ENCODE measurements at regions not wholly inside any gene's neighbourhood (a gene's known extent, or its start where the extent isn't known, plus 50 kb on each side); places are given as distances from the start of the nearest gene placed in this dataset.
A peak's percentile ranks its signal among the peaks of the same experiment; 100 is the strongest.

DNA sequence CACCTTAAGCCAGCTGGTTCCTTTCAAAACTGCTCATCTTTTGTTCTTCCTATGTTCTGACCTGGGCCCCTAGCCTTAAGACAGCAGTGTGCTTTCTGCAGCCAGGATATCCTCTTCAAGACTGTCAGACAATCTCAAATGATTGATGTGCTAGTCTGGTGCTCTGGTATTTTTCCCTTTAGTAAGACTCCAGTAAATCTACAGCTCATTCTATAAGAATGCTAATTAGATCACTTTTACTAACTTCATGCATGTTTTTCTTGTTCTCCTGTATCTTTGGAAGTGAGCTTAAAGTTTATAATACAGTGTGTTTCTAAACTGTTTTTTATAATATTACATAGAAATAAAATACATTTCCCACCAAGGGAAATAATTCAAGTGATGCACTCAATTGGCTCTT, 220.9 kb upstream of the NANOGP8 start:
- no peak for DNase-seq (ENCODE audit: low spot score in 2 of 2)
- Histone ChIP-seq H3K4me3 (no peak overlapping the region), H3K4me1 (peaks cover 0 to 42% (median 7%) of the 10 kb centered on the region in 4 donors), H3K27ac (peak overlapping the region in 1 of 4 donors; percentile 38), H3K9me3 (no peaks in the 10 kb centered on the region), H3K27me3 (no peaks in the 10 kb centered on the region), H3K36me3 (no peaks in the 10 kb centered on the region)
- no peak for TF ChIP-seq POLR2A (IDR thresholded peaks at IDR 0.05)
- TF ChIP-seq EP300 (IDR thresholded peaks at IDR 0.05): no peak
- TF ChIP-seq, protein P1, sequence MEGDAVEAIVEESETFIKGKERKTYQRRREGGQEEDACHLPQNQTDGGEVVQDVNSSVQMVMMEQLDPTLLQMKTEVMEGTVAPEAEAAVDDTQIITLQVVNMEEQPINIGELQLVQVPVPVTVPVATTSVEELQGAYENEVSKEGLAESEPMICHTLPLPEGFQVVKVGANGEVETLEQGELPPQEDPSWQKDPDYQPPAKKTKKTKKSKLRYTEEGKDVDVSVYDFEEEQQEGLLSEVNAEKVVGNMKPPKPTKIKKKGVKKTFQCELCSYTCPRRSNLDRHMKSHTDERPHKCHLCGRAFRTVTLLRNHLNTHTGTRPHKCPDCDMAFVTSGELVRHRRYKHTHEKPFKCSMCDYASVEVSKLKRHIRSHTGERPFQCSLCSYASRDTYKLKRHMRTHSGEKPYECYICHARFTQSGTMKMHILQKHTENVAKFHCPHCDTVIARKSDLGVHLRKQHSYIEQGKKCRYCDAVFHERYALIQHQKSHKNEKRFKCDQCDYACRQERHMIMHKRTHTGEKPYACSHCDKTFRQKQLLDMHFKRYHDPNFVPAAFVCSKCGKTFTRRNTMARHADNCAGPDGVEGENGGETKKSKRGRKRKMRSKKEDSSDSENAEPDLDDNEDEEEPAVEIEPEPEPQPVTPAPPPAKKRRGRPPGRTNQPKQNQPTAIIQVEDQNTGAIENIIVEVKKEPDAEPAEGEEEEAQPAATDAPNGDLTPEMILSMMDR (IDR thresholded peaks at IDR 0.05): no peak

DNA sequence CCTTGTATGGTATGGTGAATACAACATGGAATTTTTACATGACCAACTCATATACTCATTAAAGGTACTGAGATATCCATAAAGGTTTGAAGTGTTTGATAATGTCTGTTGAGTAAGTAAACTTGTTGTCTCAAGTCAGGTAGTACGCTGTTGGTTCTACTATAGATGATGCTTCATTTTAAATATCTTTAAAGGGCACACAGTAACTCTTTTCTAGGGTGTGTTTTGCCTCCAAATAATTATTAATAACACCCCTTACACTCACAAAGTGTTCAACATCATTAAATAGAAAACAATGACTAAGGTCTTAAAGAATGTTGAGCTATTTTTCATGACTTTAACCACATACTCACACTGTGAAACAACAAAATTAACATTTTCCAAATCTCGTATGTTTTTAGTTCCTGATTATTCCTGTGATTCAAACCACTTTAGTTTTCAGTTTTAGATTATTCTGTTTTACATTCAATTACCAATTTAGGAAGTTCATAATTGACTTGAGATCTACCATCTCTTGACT, 220.0 kb upstream of the NANOGP8 start:
- Histone ChIP-seq H3K27me3 (no peaks in the 10 kb centered on the region), H3K27ac (no peak overlapping the region), H3K4me3 (no peak overlapping the region), H3K36me3 (no peaks in the 10 kb centered on the region), H3K9me3 (no peaks in the 10 kb centered on the region), H3K4me1 (peaks cover 0 to 42% (median 6%) of the 10 kb centered on the region in 4 donors)
- no peak for DNase-seq (ENCODE audit: low spot score in 2 of 2)
- 64 to 72% methylated on average over 2 of the region's 2 CpGs for WGBS, 2 donors
- TF ChIP-seq EP300 (IDR thresholded peaks at IDR 0.05): no peak
- TF ChIP-seq, protein P1 (IDR thresholded peaks at IDR 0.05): no peak

DNA sequence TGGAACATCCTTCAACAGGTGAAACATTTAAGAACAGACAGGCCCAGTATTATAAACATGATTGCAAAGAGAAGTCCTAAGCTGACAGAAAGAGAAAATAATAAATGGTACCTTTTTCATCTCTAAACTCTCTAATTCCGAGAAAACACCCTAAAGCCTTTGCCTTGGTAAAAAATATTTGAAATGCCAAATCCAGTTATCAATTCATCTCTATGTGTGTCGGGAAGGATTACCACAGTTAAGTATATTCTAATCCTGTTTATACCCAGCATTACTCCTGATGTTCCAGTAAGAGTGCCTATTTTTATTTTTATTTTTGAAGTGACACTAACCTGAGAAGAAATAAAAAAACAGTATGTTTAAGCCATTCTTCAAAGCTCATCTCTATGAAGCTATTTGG, 219.3 kb upstream of the NANOGP8 start:
- H3K27me3 ChIP-seq: no peaks in the 10 kb centered on the region
- no peaks in the 10 kb centered on the region for H3K36me3 ChIP-seq
- no peak for DNase-seq (ENCODE audit: low spot score in 2 of 2)
- TF ChIP-seq EP300 (IDR thresholded peaks at IDR 0.05): no peak
- no peak for TF ChIP-seq POLR2A (IDR thresholded peaks at IDR 0.05)
- TF ChIP-seq, protein P1 (IDR thresholded peaks at IDR 0.05): no peak
- WGBS, 2 donors: 91 to 94% methylated on average over 2 of the region's 2 CpGs
- no peak overlapping the region for H3K27ac ChIP-seq
- H3K4me3 ChIP-seq: no peak overlapping the region
- peaks cover 0 to 35% (median 4%) of the 10 kb centered on the region in 4 donors for H3K4me1 ChIP-seq
- H3K9me3 ChIP-seq: no peaks in the 10 kb centered on the region

DNA sequence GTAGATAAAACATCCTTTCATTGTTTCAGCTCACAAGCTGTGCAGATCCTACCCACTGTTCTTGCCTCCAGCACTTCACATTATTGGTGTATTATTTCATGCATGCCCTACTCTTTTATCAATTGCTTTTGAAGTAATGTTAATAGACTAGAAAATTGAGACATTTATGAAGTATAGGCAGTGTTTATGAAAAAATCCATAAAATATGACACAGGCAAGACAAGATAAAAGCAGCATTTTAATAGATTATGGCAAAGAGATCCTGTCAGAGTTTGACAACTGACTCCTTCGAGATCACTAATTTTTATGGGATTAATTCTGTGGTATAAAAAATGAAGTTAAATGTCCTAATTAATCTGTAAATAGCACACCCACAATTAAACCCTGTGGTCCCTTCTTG, 217.2 kb upstream of the NANOGP8 start:
- Histone ChIP-seq H3K27ac (no peak overlapping the region), H3K4me3 (no peak overlapping the region), H3K9me3 (no peaks in the 10 kb centered on the region), H3K27me3 (no peaks in the 10 kb centered on the region), H3K4me1 (peaks cover 0 to 20% (median 3%) of the 10 kb centered on the region in 4 donors), H3K36me3 (no peaks in the 10 kb centered on the region)
- WGBS, 2 donors: 75 to 86% methylated on average over 1 of the region's 1 CpG
- TF ChIP-seq POLR2A (IDR thresholded peaks at IDR 0.05) (no peak), EP300 (IDR thresholded peaks at IDR 0.05) (no peak)
- TF ChIP-seq, protein P1 (IDR thresholded peaks at IDR 0.05): no peak
- DNase-seq (ENCODE audit: low spot score in 2 of 2): no peak

DNA sequence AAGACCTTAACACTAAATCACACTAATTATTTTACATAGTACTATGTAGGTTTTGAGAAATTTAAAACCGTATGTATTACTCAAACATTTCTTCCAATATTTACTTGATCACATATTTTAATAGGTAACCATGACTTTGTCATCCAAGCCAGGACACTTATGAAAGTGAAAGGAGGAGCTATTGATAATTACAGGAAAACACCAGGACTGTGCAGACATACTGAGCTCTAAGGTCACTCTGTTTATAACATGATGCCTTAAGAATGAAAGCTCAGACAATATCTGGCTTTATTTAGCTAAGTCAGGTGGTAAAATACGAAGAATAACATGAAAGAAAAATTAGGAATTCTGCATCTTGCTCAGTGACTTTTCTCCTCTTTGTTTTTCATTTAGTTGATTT, 216.0 kb upstream of the NANOGP8 start:
- no peak for TF ChIP-seq POLR2A (IDR thresholded peaks at IDR 0.05)
- TF ChIP-seq EP300 (IDR thresholded peaks at IDR 0.05): no peak
- TF ChIP-seq, protein P1 (IDR thresholded peaks at IDR 0.05): no peak
- 89 to 94% methylated on average over 2 of the region's 2 CpGs for WGBS, 2 donors
- H3K4me1 ChIP-seq: peaks cover 0 to 7% (median 0%) of the 10 kb centered on the region in 4 donors

More for the DNA sequence above, 216.0 kb upstream of the NANOGP8 start:
- H3K27ac ChIP-seq: no peak overlapping the region
- H3K36me3 ChIP-seq: no peaks in the 10 kb centered on the region
- no peaks in the 10 kb centered on the region for H3K9me3 ChIP-seq
- no peaks in the 10 kb centered on the region for H3K27me3 ChIP-seq
- DNase-seq (ENCODE audit: low spot score in 2 of 2): no peak
- H3K4me3 ChIP-seq: no peak overlapping the region
